GM06990 (cell line): ENCODE measurements at regions not wholly inside any gene's neighbourhood (a gene's known extent, or its start where the extent isn't known, plus 50 kb on each side); places are given as distances from the start of the nearest gene placed in this dataset.

Experiments
- DNase-seq: peaks from one replicate; pipeline ENCODE4 v3.0.0-alpha.2; 2011; ENCODE audit not compliant: insufficient read length; ENCODE audit errors: extremely low read depth
- H3K27me3 ChIP-seq: replicated peaks from 2 replicates; pipeline ENCODE4 v1.6.0; 2011; ENCODE audit warnings: low read length; ENCODE audit not compliant: control insufficient read depth, insufficient read depth
- H3K36me3 ChIP-seq: 2 replicates; pipeline ENCODE4 v1.5.1; 2011; ENCODE audit warnings: low read length; ENCODE audit not compliant: control insufficient read depth, insufficient read depth
- H3K4me3 ChIP-seq: replicated peaks from 2 replicates; pipeline ENCODE4 v1.5.1; 2011; ENCODE audit warnings: low read depth, mild to moderate bottlenecking, control low read depth, low read length
- TF ChIP-seq, protein P1 (sequence below): IDR thresholded peaks from 2 replicates; pipeline ENCODE4 v1.5.1; 2011; ENCODE audit warnings: low read length, control low read depth, mild to moderate bottlenecking, inconsistent platforms; ENCODE audit not compliant: insufficient read depth, poor library complexity, severe bottlenecking

DNA sequence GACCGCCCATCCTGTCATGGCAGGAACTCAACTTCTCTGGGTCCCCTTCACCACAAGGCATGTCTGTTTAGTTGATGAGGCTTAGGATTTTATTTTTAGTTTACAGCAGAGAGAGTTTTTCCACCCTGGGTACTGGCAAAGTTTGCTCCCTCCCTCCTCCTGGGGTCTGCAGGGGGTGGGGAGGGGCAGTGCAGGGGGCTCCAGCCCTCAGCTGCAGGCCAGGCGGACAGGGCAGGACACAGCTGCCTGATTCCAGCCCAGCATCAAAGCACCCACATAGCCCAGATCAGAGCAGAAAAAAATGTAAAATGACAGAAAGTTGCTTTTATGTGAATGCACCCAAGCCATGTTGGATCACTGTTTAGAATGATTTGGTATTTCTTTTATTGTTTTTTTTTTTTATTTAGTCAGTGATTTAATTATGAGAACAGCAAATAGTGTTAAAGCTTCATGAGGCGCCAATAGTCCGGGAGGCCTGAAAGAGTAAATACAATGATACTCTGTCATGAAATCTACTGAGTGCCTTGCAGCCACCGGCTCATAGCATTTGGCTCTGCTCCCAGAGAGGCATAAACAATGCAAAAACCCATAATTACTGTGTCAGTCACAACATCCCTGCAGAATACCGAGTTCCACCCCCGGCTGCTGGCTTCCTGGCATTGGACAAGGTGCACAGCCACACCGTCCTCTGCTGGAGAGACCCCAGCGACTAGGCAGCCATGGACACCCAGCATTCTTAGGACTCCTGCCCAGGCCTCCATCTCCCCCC, 923.5 kb downstream of the UQCRFS1 start:
- H3K4me3 ChIP-seq, result no peak overlapping the region
- TF ChIP-seq, protein P1, sequence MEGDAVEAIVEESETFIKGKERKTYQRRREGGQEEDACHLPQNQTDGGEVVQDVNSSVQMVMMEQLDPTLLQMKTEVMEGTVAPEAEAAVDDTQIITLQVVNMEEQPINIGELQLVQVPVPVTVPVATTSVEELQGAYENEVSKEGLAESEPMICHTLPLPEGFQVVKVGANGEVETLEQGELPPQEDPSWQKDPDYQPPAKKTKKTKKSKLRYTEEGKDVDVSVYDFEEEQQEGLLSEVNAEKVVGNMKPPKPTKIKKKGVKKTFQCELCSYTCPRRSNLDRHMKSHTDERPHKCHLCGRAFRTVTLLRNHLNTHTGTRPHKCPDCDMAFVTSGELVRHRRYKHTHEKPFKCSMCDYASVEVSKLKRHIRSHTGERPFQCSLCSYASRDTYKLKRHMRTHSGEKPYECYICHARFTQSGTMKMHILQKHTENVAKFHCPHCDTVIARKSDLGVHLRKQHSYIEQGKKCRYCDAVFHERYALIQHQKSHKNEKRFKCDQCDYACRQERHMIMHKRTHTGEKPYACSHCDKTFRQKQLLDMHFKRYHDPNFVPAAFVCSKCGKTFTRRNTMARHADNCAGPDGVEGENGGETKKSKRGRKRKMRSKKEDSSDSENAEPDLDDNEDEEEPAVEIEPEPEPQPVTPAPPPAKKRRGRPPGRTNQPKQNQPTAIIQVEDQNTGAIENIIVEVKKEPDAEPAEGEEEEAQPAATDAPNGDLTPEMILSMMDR, result no peak
- no peak for DNase-seq
- no peaks in the 10 kb centered on the region for H3K36me3 ChIP-seq
- no peaks in the 10 kb centered on the region for H3K27me3 ChIP-seq

DNA sequence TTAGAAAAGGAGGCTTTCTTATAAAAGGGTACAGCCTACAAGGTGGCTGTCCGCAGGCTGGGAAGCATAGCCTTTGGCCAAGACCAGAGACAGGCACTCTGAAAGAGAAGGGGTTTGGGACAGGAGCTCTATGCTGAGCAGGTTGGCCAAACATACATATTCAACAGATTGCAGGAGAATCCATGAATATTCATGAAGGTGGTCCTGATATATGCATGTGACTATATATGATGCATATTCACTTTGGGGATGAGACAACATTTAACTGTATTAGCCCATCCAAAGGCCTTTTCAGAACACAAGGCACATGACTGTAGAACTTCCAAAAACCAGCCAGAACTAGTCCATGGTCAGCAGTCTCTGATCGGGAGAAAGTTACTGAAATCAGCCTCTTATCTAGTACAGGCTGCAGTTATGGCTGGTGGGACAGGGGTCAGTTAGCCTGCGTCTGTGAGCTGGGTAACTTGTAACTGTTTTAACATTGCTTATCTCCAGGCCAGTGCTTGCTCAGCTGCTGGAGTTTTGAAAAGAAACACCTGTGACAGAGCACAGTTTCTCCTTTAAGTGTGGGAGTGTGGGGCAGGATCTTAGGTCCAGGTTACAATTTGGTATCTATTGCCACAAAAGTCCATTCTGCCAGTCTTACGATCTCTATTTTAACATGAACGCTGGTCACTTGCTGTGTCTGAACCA, 924.2 kb downstream of the UQCRFS1 start:
- Histone ChIP-seq H3K4me3 (no peak overlapping the region), H3K36me3 (no peaks in the 10 kb centered on the region), H3K27me3 (no peaks in the 10 kb centered on the region)
- DNase-seq, result no peak
- TF ChIP-seq, protein P1, result no peak

DNA sequence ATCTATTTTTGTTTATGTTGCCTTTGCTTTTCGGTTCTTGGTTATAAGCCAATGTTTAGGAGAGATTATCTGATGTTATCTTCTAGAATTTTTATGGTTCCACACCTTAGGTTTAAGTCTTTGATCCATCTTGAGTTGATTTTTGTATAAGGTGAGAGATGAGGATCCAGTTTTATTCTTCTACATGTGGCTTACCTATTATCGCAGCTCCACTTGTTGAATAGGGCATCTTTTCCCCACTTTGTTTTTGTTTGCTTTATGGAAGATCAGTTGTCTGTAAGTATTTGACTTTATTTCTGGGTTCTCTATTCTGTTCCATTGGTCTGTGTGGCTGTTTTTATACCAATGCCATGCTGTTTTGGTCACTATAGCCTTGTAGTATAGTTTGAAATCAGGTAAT, 927.0 kb downstream of the UQCRFS1 start:
- Histone ChIP-seq H3K4me3 (no peak overlapping the region), H3K27me3 (no peaks in the 10 kb centered on the region), H3K36me3 (no peaks in the 10 kb centered on the region)
- no peak for DNase-seq
- TF ChIP-seq, protein P1, result no peak

DNA sequence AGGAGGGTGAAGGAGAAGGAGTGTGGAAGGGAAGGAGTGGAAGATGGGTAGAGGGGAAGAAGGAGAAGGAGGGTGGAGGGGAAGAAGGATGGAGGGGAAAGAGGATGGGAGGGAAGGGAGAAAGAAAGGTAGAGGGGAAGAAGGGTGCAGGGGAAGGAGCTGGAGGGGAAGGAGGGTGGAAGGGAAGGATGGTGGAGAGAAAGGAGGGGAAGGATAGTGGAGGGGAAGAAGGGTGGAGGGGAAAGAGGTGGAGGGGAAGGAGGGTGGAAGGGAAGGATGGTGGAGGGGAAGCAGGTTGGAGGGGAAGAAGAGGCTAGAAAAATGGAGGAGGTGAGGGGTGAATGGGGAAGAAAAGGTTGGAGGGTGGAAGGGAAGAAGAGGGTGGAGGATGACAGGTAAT, 927.9 kb downstream of the UQCRFS1 start:
- DNase-seq, result no peak
- Histone ChIP-seq H3K36me3 (no peaks in the 10 kb centered on the region), H3K4me3 (no peak overlapping the region), H3K27me3 (no peaks in the 10 kb centered on the region)
- TF ChIP-seq, protein P1, result no peak

DNA sequence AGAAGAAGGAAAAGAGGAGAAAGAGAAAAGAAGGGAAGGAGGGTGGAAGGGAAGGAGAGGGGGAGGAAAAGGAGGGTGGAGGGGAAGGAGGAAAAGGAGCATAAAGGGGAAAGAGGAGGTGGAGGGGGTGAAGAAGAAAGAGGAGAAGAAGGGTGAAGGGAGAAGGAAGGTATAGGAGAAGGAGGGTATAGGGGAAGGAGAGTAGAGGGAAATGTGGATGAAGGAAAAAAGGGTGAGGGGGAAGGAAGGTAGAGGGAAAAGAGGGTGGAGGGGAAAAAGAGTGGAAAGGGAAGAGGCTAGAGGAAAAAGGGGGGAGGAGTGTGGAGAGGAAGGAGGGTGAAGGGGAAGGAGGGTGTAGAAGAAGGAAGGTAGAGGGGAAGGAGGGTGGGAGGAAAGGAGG, 928.6 kb downstream of the UQCRFS1 start:
- TF ChIP-seq, protein P1, result no peak

DNA sequence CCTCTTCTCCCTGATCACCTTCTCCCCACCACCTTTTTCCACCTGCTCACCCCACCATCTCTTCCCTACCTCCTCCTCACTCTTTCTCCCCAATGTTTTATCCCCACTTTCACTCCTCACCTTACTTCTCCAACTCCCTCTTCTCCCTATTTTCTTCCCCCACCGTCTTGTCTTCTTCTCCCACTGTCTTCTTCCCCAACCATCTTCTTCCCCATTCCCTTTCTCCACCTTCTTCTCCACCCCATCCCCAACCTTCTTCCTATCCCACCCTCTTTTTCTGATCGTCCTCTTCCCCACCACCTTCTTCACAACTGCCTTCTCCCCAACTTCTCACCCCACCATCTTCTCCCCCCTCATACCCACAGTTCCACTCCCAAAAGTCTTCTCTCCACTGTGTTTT, 929.4 kb downstream of the UQCRFS1 start:
- no peak for DNase-seq
- Histone ChIP-seq H3K4me3 (no peak overlapping the region), H3K36me3 (no peaks in the 10 kb centered on the region), H3K27me3 (no peaks in the 10 kb centered on the region)
- TF ChIP-seq, protein P1, result no peak

More for the DNA sequence above, 928.6 kb downstream of the UQCRFS1 start:
- DNase-seq, result no peak
- Histone ChIP-seq H3K27me3 (no peaks in the 10 kb centered on the region), H3K4me3 (no peak overlapping the region), H3K36me3 (no peaks in the 10 kb centered on the region)
